ENCODE measurements at regions not wholly inside any gene's neighbourhood (a gene's known extent, or its start where the extent isn't known, plus 50 kb on each side); places are given as distances from the start of the nearest gene placed in this dataset.
A peak's percentile ranks its signal among the peaks of the same experiment; 100 is the strongest.

DNA sequence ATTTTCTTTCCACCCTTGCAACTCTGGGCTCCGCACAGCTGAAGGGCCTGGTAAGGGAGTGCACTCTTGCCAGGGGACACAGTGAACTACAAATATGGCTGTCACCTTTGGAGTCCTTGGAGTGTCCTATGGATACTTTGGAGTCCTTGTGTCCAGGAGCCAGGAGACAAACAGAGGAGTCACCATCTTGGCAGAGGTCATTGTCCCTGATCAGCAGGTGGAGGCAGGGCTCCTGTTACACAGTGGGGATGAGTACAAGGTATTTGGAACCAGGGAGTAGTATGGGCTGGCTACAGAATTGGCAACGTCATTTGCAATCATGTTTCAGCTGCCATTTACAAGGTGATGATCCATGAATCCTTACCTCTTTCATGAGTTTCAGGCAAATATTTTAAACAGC is 132.5 kb downstream of the FAM161A start:
- no peak for DNase-seq

GRCh38 chr2:61720911-61721310 is 132.9 kb downstream of the FAM161A start:
- DNase-seq, result no peak

GRCh38 chr2:61718965-61719364 is 134.9 kb downstream of the FAM161A start:
- DNase-seq, result no peak

DNA sequence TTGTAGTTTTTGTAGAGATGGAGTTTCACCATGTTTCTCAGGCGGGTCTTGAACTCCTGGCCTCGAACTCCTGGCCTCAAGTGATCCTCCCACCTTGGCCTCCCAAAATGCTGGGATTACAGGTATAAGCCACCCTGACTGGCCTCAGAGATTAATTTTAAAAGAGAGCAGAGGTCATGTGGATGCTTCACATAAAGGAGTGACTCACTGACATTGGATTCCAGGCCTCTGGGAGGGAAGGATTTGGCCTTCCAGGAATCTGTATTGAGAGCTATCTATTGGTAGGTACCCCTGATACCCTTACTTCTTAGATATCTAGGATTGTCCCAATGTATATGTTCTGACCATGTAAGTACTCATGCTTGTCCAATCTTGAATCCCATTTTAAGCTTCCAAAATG is 138.4 kb downstream of the FAM161A start:
- no peak for DNase-seq

- DNase-seq, result no peak
These were observed 139.7 kb downstream of the FAM161A start for GRCh38 chr2:61714210-61714609.

GRCh38 chr2:61713457-61713856 is 140.4 kb downstream of the FAM161A start:
- DNase-seq, result no peak

DNA sequence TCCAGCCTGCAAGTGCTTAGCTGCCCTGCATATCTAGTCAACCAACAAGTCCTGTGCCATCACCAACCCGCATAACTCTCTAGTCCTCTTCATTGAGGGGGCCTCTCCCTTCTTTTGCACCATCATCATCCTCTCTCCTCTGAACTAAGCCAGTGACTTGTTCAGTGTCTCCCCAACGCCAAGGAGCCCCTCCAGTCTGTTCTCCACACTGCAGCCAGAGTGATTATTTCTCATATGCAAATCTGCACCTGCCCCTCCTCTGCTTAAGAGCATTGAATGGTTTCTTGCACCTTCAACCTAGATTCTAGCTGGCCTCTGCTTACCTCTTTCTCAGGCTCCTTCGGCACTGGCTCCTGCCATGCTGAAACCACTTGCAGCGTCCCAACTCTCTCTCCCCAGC is 141.8 kb downstream of the FAM161A start:
- no peak for DNase-seq

DNA sequence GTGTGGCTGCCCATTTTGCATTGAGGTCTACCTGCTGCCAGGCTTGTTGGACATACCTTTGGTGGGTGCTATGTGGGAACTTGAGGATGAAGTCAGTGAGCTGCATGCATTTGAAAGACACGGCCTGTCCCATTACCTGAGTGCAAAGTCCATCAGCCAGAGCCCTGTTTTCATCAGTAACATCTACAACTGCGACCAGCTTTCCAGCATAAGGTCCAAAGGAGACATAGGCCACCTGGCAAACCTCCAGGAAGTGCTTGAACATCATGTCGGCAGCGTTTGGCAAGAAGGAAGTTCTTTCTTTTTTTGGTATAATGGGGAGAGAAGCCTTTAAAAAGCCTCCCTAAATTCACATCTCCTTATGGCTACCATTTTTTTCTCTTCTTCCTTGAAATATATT is 143.1 kb downstream of the FAM161A start:
- DNase-seq, result no peak

GRCh38 chr2:61707984-61708852 is 145.6 kb downstream of the FAM161A start:
- no peak for DNase-seq

GRCh38 chr2:61705625-61706024 is 148.2 kb downstream of the FAM161A start:
- DNase-seq, result no peak

- DNase-seq, result no peak
These were observed 149.5 kb downstream of the FAM161A start for GRCh38 chr2:61704364-61704763.

DNA sequence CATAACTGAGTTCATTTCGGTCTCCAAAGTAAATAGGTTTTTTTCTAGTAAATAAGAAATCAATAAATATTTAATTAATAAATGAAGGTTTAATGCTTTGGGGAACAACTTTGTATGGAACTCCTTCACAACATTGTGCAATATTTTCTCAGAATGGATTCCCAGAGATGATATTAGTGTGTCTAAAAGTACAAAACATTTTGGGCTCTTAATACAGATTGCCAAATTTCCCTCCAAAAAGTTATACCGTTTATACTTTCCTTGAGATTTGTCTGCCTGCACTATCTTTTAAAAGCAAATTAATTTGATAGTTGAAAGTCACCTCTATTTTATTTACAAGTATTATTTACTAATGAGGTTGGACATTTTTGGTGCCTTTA is 151.8 kb downstream of the FAM161A start:
- no peak for DNase-seq

DNA sequence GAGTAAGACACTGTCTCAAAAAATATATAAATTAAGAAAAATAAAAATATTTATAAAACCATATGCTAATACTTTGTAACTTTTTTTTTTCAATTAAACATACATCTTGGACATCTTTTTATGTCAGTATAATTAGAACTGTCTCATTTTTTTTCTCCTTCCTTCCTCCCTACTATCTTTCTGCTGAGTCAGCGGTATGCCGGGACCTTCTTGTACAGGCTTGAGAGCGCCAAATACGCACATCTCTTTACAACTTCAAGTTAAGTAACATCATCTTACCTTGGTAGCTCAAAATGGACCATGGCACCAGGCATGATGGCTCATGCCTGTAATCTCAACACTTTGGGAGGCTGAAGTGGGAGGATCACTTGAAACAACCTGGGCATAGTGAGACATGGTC is 153.4 kb downstream of the FAM161A start:
- DNase-seq, result no peak

GRCh38 chr2:61694312-61695274 is 156.4 kb upstream of the XPO1 start:
- peak; percentile 6 for DNase-seq

GRCh38 chr2:61693744-61694143 is 155.6 kb upstream of the XPO1 start:
- no peak for DNase-seq

DNA sequence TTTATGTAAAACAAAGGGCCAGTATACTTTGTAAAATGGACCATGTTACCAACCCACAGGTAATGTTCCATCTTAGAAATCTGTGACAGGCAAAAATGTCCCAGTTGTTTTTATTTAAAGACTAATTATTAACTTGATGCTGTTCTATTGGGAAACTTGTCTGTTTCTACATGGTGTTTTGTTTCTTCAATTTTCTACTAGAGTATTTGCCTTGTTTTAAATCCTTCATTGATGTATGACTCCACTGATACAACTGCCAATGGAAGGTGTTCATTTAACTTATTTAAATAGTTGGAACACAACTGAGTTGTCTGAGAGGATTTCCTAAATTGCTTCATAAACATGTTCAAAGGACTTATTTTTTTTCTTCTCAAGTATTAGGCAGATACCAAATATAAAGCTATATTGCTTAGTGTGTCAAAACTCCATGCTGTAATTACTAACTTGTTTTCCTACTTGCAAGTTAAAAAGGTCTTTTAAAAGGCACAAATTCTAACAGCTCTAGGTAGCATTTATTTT is 152.0 kb upstream of the XPO1 start:
- no peak for DNase-seq

- no peak for DNase-seq
These were observed 151.4 kb upstream of the XPO1 start for GRCh38 chr2:61689568-61689967.

GRCh38 chr2:61688369-61689334 is 150.5 kb upstream of the XPO1 start:
- no peak for DNase-seq

DNA sequence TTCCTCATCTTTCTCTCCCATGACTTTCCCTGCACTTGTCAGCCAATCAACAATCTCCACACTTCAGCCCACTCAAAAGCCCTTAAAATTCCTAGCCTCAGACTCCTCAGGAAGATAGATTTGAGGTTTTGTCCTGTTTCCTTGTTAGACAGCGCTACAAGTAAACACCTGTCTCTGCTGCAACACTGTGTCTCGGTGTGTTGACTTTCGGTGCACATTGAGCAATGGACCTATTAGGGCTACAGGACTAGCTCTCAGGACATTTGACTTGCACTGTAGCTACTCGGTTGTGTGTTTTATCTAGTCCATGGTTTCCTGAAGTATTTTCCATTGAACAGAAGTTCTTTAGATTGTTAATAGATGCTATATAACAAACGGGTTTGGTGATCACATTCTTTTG is 140.9 kb upstream of the XPO1 start:
- no peak for DNase-seq

DNA sequence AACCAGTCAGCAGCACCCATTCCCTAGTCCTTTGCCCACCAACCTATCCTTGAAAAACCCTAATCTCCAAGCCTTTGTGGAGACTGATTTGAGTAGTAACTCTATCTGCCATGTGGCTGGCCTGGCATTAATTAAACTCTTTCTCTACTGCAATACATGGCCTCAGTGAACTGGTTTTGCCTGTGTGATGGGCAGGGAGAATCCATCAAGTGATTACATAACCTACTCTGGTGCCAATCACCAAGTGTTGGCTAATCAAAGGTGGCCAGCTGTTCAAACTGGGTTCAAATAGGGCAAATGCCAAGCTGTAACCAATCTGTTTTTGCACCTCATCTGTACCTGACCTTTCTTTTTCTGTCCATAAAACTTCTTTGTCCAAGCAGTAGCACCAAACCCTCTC is 139.8 kb upstream of the XPO1 start:
- no peak for DNase-seq

DNA sequence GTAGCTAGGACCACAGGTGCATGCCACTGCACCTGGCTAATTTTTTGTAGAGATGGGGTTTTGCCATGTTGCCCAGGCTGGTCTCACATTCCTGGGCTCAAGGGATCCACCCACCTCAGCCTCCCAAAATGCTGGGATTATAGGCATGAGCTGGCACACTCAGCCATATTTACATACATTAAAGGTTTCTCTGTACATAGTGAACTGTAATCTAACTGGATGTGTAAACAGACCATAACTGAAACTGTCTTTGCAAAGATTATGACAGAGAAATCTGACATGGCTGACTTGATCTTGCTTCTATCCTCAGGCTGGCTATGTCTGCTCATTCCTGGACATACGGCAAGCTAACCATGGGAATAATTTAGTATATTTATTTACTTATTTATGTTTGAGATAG is 139.2 kb upstream of the XPO1 start:
- no peak for DNase-seq

DNA sequence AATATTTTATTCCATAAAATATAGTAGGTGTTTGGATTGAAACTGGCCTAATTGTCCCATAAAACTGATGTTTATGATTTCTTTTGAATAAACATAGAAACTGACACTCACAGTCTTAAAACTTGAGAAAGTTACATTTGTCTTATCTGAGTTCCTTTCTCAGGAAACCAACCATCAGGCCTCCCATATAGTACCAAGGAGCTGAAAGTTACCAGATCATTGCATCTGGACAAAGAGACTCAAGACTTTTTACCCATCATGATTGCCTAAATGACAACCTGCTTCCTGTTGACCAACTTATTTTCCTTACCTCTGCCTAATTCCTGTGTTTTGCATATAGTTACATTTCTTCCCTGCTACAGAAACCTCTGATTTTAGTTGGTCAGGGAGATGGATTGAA is 137.0 kb upstream of the XPO1 start:
- no peak for DNase-seq
